Heart right ventricle (tissue), 16 donors: ENCODE measurements at regions not wholly inside any gene's neighbourhood (a gene's known extent, or its start where the extent isn't known, plus 50 kb on each side); places are given as distances from the start of the nearest gene placed in this dataset.
"Not testable (repeated sequence)": the region's sequence is repeated elsewhere in the genome, so short reads cannot be mapped to it uniquely, and the experiment has no call there.

Experiments used
- ATAC-seq, 8 donors: fragments of 200-7000 bp; cut with Tn5 transposase; one replicate each; pipeline ENCODE4 v1.9.1; 2020; ENCODE audit warnings: mild to moderate bottlenecking in 8 of 8, moderate library complexity in 8 of 8, moderate number of reproducible peaks in 1 of 8
- DNase-seq, 2 donors: peaks; one replicate each; pipeline ENCODE4 v3.0.0-alpha.2; 2020
- H3K27ac ChIP-seq, 10 donors: fragments of 200-600 bp; sonication (generic) in 2 of 10; one replicate each; pipeline versions ENCODE4 v1.5.0 to v1.8.0; 2020 to 2022; ENCODE audit warnings: mild to moderate bottlenecking in 3 of 10
- H3K27me3 ChIP-seq, 7 donors: fragments of 200-600 bp; one replicate each; pipeline ENCODE4 v1.8.0; 2021 to 2022; ENCODE audit warnings: mild to moderate bottlenecking in 2 of 7
- H3K36me3 ChIP-seq, 9 donors: fragments of 200-600 bp; sonication (generic) in 1 of 9; one replicate each; pipeline versions ENCODE4 v1.5.0 to v1.8.0; 2020 to 2022; ENCODE audit warnings: mild to moderate bottlenecking in 2 of 9
- H3K4me1 ChIP-seq, 9 donors: fragments of 200-600 bp; sonication (generic) in 1 of 9; one replicate each; pipeline versions ENCODE4 v1.5.0 to v1.8.0; 2020 to 2022; ENCODE audit warnings: mild to moderate bottlenecking in 4 of 9
- H3K4me3 ChIP-seq, 10 donors: fragments of 200-600 bp; sonication (generic) in 2 of 10; one replicate each; pipeline versions ENCODE4 v1.5.0 to v1.8.0; 2020 to 2022; ENCODE audit warnings: mild to moderate bottlenecking in 7 of 10, moderate library complexity in 2 of 10
- H3K9me3 ChIP-seq, 11 donors: fragments of 200-600 bp in 10 of 11; sonication (generic) in 2 of 11; one replicate each; pipeline versions ENCODE4 v1.5.0 to v1.8.0; 2013 to 2022; ENCODE audit warnings: mild to moderate bottlenecking in 2 of 11, control low read depth in 1 of 11, moderate library complexity in 1 of 11
- CTCF ChIP-seq, 9 donors: fragments of 200-600 bp; sonication (generic) in 2 of 9; IDR thresholded peaks; one replicate each; pipeline versions ENCODE4 v1.5.0 to v1.8.0; 2021 to 2022; ENCODE audit warnings: antibody characterized with exemption in 9 of 9, mild to moderate bottlenecking in 5 of 9, moderate library complexity in 1 of 9
- WGBS, 2 donors: extraction: QIAGEN DNeasy Blood & Tissue Kit; methylation state at CpG; one replicate each; pipeline ENCODE4 v1.1.7; 2013; ENCODE audit warnings: inconsistent platforms in 1 of 2; 5-methylcytosine and 5-hydroxymethylcytosine counted together
- intact Hi-C, 10 donors: fragments of 100-400 bp; cut with DNase I; formaldehyde crosslinking; loops; one replicate each; pipeline versions ENCODE4 v1.11.1 to v1.14.2; 2022
- donor health status: Arrhythmogenic right ventricular cardiomyopathy.
- donor health status: ischemic (EF 13 %, LVEDD 7.1; RV severe dilation, severe dysfunction).
- donor health status: healthy with polysubstance abuse.
- donor health status: DM: no; HTN: yes; CAD: no.
- donor health status: DM: no; HTN: no; CAD: no.
- donor health status: ischemic (EF 25% LVEDD 6.9; RV normal size, moderate dysfunction).
- donor health status: ischemic (EF 25% LVEDD 5.7; RV mildly dilated, moderate dysfunction).
- donor health status: healthy.
- donor health status: DM: yes; HTN: yes; CAD: no.
- donor health status: Ischemic cardiomyopathy.
- donor health status: ischemic (EF 35%, LVEDD 5.7; RV mildly dilated, moderate dysfunction).
- donor health status: nonischemic (EF 11% LVEDD 7.7; RV severe dilation, severe dysfunction).
- donor health status: DM: yes; HTN: yes; CAD: no.
- donor health status: PGD.
- donor health status: ischemic (EF 29% LVEDD 5.4; RV normal size, mild dysfunction).
- donor health status: nonischemic (EF 23%, LVEDD 6.1; RV moderate dilation, normal function).

DNA sequence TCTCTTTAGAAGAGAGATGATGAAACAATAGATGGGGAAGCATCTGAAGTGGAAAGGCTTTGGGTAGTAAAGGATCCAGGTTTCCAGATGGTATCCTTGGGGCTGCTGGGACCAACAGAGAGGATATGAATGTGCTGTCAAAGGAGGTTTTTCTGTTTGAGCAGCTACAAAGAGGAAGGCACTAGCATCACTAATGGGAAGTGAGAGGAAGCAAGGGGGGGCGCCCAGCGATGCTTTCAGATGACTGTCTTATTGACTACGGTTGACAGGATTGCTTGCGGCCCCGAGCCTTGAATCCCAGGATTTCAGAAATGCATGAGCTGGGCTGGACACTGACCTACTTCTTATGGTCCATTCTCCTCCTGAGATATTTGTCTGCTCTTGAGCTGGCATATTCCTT lies 103.8 kb upstream of the GALNT15 start:
- no peaks in the 10 kb centered on the region for H3K27me3 ChIP-seq
- no peak overlapping the region for H3K27ac ChIP-seq
- intact Hi-C loops = no loop called here
- H3K9me3 ChIP-seq = no peaks in the 10 kb centered on the region
- no peak for TF ChIP-seq CTCF (IDR thresholded peaks at IDR 0.05)
- no peak overlapping the region for H3K4me3 ChIP-seq
- DNase-seq = no peak
- no peaks in the 10 kb centered on the region for H3K36me3 ChIP-seq
- peaks cover 0 to 8% (median 0%) of the 10 kb centered on the region in 9 donors for H3K4me1 ChIP-seq
- ATAC-seq = peak in 2 of 8 donors; percentile 35 to 55
- 68 to 74% methylated on average over 5 of the region's 5 CpGs for whole genome bisulfite sequencing, 2 donors

DNA sequence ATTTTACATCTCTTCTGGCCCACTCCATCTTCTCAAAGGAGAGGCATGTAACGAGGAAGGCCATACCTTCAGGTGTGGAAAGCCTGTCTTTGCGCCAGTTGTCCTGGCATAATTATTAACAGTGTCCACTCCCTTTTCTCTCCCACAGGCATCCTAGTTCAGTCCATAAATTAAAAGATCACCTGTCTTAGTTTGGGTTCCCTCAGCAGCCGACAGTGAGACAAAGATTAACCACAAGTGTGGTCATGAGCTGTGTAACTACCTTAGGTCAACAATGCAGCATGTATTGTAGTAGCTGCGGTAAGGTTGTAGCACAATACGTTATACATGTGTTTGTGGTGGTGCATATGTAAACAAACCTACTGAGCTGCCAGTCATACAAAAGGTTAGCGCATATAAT lies 103.3 kb upstream of the GALNT15 start:
- intact Hi-C loops = no loop called here
- no peak for DNase-seq
- Histone ChIP-seq H3K4me1 (peaks cover 0 to 7% (median 0%) of the 10 kb centered on the region in 9 donors), H3K27ac (no peak overlapping the region), H3K27me3 (no peaks in the 10 kb centered on the region), H3K36me3 (no peaks in the 10 kb centered on the region), H3K4me3 (no peak overlapping the region), H3K9me3 (peaks cover 0 to under 1% (median 0%) of the 10 kb centered on the region in 11 donors)
- TF ChIP-seq CTCF (IDR thresholded peaks at IDR 0.05) = no peak
- ATAC-seq = no peak
- 96 to 98% methylated on average over 6 of the region's 6 CpGs for WGBS, 2 donors

- no peak for TF ChIP-seq CTCF (IDR thresholded peaks at IDR 0.05)
- Histone ChIP-seq H3K36me3 (no peaks in the 10 kb centered on the region), H3K4me1 (peaks cover 0 to 7% (median 0%) of the 10 kb centered on the region in 9 donors), H3K9me3 (peaks cover 0 to 10% (median 0%) of the 10 kb centered on the region in 11 donors), H3K27me3 (no peaks in the 10 kb centered on the region), H3K27ac (no peak overlapping the region), H3K4me3 (no peak overlapping the region)
- ATAC-seq (no peak), DNase-seq (no peak)
- 94 to 95% methylated on average over 1 of the region's 1 CpG for WGBS, 2 donors
- intact Hi-C loops = no loop called here
These were observed 101.9 kb upstream of the GALNT15 start for GRCh38 chr3:16072420-16073110.

- Histone ChIP-seq H3K9me3 (peaks cover 0 to 10% (median 0%) of the 10 kb centered on the region in 11 donors), H3K27me3 (no peaks in the 10 kb centered on the region), H3K36me3 (no peaks in the 10 kb centered on the region), H3K27ac (no peak overlapping the region), H3K4me3 (no peak overlapping the region), H3K4me1 (peaks cover 0 to 7% (median 0%) of the 10 kb centered on the region in 9 donors)
- intact Hi-C loops = no loop called here
- no peak for TF ChIP-seq CTCF (IDR thresholded peaks at IDR 0.05)
- no peak for ATAC-seq
- no peak for DNase-seq
These were observed 101.3 kb upstream of the GALNT15 start for GRCh38 chr3:16073203-16073602.

GRCh38 chr3:16073990-16074671 lies 100.3 kb upstream of the GALNT15 start:
- H3K4me3 ChIP-seq, DNase-seq, H3K9me3 ChIP-seq, ATAC-seq, H3K36me3 ChIP-seq, H3K27me3 ChIP-seq, H3K27ac ChIP-seq, H3K4me1 ChIP-seq, intact Hi-C loops: not testable (repeated sequence)
